ENCODE measurements at regions not wholly inside any gene's neighbourhood (a gene's known extent, or its start where the extent isn't known, plus 50 kb on each side); places are given as distances from the start of the nearest gene placed in this dataset.

DNA sequence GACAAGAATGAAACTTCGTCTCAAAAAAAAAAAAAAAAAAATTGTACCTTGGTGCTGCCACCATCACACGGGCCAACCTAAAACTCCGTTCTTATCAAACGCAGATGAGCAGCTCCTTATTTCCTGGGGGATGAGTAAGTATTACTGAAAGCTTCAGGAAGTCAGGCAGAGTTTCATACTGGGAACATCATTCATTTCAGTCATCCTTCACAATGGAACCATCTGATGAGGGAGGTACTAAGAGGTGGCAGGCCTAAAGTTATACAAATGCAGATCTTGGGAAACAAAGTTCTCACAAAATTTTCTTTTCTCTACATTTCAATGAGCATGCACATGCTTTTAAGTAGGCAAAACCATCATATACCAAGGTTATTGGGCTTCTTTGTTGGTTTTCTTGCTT is 636.0 kb upstream of the LMCD1 start:
- DNase-seq (ENCODE audit: low spot score) (no peak), ATAC-seq (ENCODE audit: low FRiP score) (no peak)
- TF ChIP-seq, protein P1, sequence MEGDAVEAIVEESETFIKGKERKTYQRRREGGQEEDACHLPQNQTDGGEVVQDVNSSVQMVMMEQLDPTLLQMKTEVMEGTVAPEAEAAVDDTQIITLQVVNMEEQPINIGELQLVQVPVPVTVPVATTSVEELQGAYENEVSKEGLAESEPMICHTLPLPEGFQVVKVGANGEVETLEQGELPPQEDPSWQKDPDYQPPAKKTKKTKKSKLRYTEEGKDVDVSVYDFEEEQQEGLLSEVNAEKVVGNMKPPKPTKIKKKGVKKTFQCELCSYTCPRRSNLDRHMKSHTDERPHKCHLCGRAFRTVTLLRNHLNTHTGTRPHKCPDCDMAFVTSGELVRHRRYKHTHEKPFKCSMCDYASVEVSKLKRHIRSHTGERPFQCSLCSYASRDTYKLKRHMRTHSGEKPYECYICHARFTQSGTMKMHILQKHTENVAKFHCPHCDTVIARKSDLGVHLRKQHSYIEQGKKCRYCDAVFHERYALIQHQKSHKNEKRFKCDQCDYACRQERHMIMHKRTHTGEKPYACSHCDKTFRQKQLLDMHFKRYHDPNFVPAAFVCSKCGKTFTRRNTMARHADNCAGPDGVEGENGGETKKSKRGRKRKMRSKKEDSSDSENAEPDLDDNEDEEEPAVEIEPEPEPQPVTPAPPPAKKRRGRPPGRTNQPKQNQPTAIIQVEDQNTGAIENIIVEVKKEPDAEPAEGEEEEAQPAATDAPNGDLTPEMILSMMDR (IDR thresholded peaks at IDR 0.05): no peak

DNA sequence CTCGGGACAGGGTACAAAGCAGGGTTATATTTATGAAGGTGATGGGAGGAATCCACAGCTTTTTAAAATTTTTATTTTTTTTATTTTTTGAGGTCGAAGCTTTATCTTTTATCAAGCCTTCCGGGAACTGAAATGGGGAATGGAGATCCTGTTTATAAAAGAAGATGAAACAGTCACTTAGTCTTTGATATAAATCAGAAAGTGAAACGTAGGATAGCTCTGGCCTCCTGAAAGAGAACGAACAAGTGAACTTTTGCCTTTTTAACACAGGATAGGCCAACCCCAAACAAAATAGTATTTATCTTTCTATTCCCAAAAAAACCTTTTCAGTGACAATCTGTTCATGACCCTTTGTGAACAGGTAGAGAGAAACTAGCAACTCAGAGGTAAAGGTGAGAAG is 634.0 kb upstream of the LMCD1 start:
- ATAC-seq (ENCODE audit: low FRiP score) (no peak), DNase-seq (ENCODE audit: low spot score) (no peak)
- TF ChIP-seq, protein P1 (IDR thresholded peaks at IDR 0.05): no peak

DNA sequence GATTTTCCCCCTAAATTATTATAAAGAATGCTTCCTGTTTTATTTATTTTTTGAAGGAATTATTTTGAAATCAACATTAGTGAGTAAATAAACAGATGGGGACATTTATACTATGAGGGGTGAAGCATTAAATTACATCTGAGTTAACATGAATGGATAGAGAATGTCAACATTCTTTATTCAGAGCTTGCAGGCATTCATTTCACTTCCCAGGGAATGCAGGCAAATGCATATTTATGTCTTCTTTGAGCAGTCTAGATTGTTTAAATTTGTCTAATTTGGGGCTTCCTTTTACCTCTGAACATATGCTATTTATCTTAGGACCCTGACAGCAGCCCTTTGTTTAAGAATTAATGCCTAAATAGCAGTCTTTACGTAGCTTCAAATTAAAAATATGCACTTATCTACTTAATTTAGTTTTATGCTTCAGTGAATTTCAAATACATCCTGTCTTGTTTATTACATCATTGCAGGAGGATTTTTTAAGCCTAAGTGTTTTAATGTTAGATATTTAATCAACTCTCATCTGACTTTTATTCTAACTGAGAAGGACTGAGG is 630.5 kb upstream of the LMCD1 start:
- TF ChIP-seq, protein P1 (IDR thresholded peaks at IDR 0.05): no peak
- ATAC-seq (ENCODE audit: low FRiP score) (no peak), DNase-seq (ENCODE audit: low spot score) (no peak)

DNA sequence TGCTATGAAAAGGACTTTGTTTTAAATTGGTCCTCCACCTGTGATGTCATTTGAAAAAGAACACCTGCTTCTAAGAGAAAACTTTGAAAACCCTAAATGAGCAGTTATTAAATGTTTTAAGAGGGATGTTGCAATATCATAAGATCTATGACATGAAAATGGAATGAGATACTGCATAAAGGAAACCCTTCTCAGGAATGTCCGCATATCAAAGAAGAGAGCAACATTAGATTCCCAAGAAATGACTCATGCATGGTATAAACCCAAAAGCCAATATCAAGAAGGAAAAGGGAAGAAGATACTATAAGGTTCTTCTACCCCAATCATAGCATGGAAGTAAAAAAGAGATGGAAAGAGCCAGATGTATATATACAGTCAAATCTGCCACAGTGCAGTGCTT is 627.5 kb upstream of the LMCD1 start:
- TF ChIP-seq, protein P1 (IDR thresholded peaks at IDR 0.05): no peak
- peak; percentile 40 for ATAC-seq (ENCODE audit: low FRiP score)
- DNase-seq (ENCODE audit: low spot score): no peak

DNA sequence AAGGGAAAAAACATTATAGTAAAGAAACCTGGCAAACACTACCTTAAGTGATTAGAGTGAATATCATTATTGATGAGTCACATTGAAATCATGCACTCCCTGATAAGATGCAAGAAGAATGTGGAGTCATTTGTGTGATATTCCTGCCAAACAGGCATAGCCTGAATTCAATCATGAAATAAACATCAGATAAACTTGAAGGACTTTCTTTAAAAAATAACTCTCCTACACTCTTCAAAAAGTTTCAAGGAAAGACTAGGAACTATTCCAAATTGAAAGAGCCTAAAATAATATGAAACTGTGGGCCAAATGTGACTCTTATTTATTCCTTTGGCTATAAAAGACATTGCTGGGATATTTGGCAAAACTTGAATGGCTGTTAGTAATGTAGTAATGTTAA is 625.7 kb upstream of the LMCD1 start:
- no peak for DNase-seq (ENCODE audit: low spot score)
- peak; percentile 57 for ATAC-seq (ENCODE audit: low FRiP score)
- TF ChIP-seq, protein P1 (IDR thresholded peaks at IDR 0.05): no peak

DNA sequence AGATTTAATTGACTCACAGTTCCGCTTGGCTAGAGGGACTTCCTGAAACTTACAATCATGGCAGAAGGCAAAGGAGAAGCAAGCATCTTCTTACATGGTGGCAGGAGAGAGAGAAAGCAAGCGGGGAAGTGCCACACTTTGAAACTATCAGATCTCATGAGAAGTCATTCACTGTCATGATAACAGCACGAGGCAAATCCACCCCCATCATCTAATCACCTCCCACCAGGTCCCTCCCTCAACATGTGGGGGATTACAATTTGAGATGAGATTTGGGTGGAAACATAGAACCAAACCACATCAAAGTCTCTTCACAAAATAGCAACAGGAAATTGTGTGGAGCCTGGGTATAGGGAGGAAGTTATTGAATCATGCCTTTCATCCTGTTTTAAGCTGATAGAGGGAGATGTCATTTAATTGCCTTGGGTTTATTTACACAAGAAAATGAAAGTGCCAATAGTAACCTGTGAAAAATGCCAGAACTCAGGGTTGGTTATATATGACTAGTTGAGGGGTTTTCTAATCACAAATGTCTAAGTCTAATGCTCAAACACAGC is 624.8 kb upstream of the LMCD1 start:
- peak; percentile 27 for ATAC-seq (ENCODE audit: low FRiP score)
- TF ChIP-seq, protein P1 (IDR thresholded peaks at IDR 0.05): no peak
- DNase-seq (ENCODE audit: low spot score): no peak

DNA sequence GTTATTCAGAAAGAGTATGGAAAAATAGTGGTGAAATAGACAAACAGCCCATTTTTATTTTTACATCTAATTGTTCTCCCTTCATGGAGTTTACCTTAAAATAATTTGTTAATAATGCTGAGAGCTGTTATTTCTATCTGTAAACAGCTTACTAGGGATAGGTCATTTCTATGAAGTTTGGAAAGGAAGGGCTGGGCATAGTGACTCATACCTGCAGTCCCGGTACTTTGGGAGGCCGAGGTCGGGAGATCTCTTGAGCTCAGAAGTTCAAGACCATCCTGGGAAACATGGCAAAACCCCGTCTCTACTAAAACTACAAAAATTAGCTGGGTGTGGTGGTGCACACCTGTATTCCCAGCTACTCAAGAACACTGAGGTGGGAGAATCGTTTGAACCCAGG is 624.3 kb upstream of the LMCD1 start:
- DNase-seq (ENCODE audit: low spot score): no peak
- TF ChIP-seq, protein P1 (IDR thresholded peaks at IDR 0.05): no peak
- ATAC-seq (ENCODE audit: low FRiP score): no peak

Measured in omental fat pad (tissue), 3 donors.